ENCODE measurements at regions not wholly inside any gene's neighbourhood (a gene's known extent, or its start where the extent isn't known, plus 50 kb on each side); places are given as distances from the start of the nearest gene placed in this dataset.

DNA sequence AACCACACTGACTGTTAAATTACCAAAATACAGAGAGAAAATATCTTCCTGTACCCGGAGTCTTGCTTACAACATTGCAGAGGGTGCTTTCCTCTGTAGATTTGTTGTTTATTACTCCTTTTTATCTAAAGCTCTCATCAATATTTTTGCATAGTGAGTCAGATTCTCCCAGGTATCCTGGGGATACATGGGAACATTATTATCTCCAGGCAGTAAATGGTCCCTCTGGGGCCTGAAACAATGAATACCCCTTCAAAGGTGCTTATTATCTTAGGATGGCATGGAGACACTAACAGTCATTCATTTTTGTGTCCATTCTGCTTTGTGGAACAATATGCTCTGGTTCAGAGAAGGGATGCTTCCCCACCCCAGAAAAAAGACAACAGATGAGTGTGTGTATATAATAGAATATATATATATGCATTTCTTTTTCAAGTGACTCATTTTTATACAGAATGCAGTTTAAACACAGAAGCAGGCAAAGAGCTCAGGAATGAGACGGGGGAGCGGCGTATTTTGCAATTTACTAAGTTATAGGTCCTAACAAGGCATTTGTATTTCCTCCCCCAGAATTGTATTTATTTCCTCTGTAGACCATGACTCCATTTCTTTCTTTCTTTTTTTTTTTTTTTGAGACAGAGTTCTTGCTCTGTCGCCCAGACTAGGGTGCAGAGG, 424.8 kb upstream of the ZEB2 start:
- Histone ChIP-seq H2AK5ac (ENCODE audit: low read length, severe bottlenecking) (no peak overlapping the region), H3K4ac (ENCODE audit: low read depth in 1 of 2, low read length in 2 of 2) (no peak overlapping the region), H3K4me3 (ENCODE audit: insufficient read depth in 1 of 2, low read depth in 1 of 2, low read length in 2 of 2) (no peak overlapping the region), H2BK5ac (ENCODE audit: low read depth, low read length, poor library complexity, severe bottlenecking) (no peak overlapping the region), H4K8ac (ENCODE audit: low read length) (no peak overlapping the region), H3K14ac (ENCODE audit: low read length in 2 of 2) (no peak overlapping the region), H3K9ac (ENCODE audit: low read length) (peak overlapping the region; percentile 69), H2AFZ (ENCODE audit: low read depth, low read length) (no peak overlapping the region), H2BK15ac (ENCODE audit: low read depth, poor library complexity, severe bottlenecking) (no peak overlapping the region), H3K27ac (ENCODE audit: low read length, poor library complexity, severe bottlenecking) (no peak overlapping the region), H4K91ac (ENCODE audit: low read length) (no peak overlapping the region), H3K27me3 (ENCODE audit: control insufficient read depth in 1 of 2, insufficient read depth in 1 of 2, low read length in 2 of 2) (no peaks in the 10 kb centered on the region), H3K18ac (ENCODE audit: low read depth in 1 of 2, low read length in 2 of 2) (no peak overlapping the region), H3K36me3 (ENCODE audit: control insufficient read depth in 1 of 2, insufficient read depth in 2 of 2, low read depth in 1 of 2, low read length in 2 of 2) (no peaks in the 10 kb centered on the region), H3K79me1 (replicated peaks; ENCODE audit: low read length, poor library complexity, severe bottlenecking) (no peaks in the 10 kb centered on the region), H3K4me2 (ENCODE audit: low read length, poor library complexity, severe bottlenecking) (no peak overlapping the region), H2BK120ac (ENCODE audit: low read depth, low read length) (no peak overlapping the region), H2BK12ac (ENCODE audit: low read length in 2 of 2) (no peak overlapping the region), H3K23ac (ENCODE audit: low read length in 2 of 2) (no peak overlapping the region), H3K4me1 (ENCODE audit: control insufficient read depth, insufficient read depth, low read depth, low read length) (peaks cover 1% of the 10 kb centered on the region), H3K9me3 (ENCODE audit: control insufficient read depth, low read length) (no peaks in the 10 kb centered on the region)
- WGBS, result 98% methylated on average over 3 of the region's 5 CpGs
- DNase-seq, result peak; percentile 27

DNA sequence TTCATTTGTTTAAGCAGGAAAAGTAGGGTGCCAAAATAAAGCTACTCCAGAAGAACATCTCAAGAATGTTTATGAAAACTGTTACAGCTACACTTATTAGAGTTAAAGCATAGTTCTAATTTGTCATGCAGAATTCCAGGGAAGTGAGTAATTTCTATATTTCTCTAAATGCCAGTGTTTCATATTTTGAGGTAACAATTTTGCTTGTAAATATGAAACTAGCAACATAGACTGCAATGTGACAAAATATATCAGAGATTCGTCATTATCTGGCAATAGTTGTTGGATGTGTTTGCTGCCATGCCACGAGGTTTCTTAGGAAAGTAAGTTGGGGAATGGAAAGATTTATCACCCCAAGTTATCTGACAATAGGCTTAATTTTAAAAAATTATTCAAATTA, 424.1 kb upstream of the ZEB2 start:
- no peak overlapping the region for H2BK15ac ChIP-seq (ENCODE audit: low read depth, poor library complexity, severe bottlenecking)
- peaks cover 1% of the 10 kb centered on the region for H3K4me1 ChIP-seq (ENCODE audit: control insufficient read depth, insufficient read depth, low read depth, low read length)
- no peak overlapping the region for H4K8ac ChIP-seq (ENCODE audit: low read length)
- peak; percentile 16 for DNase-seq
- 75% methylated on average over 1 of the region's 2 CpGs for WGBS
- no peak overlapping the region for H2BK5ac ChIP-seq (ENCODE audit: low read depth, low read length, poor library complexity, severe bottlenecking)
- H2BK12ac ChIP-seq (ENCODE audit: low read length in 2 of 2), result no peak overlapping the region
- H3K27ac ChIP-seq (ENCODE audit: low read length, poor library complexity, severe bottlenecking), result no peak overlapping the region
- no peak overlapping the region for H3K18ac ChIP-seq (ENCODE audit: low read depth in 1 of 2, low read length in 2 of 2)
- no peak overlapping the region for H3K23ac ChIP-seq (ENCODE audit: low read length in 2 of 2)
- no peak overlapping the region for H2AK5ac ChIP-seq (ENCODE audit: low read length, severe bottlenecking)
- H3K36me3 ChIP-seq (ENCODE audit: control insufficient read depth in 1 of 2, insufficient read depth in 2 of 2, low read depth in 1 of 2, low read length in 2 of 2), result no peaks in the 10 kb centered on the region
- H3K4me2 ChIP-seq (ENCODE audit: low read length, poor library complexity, severe bottlenecking), result no peak overlapping the region
- H2BK120ac ChIP-seq (ENCODE audit: low read depth, low read length), result no peak overlapping the region
- no peak overlapping the region for H3K14ac ChIP-seq (ENCODE audit: low read length in 2 of 2)
- no peaks in the 10 kb centered on the region for H3K27me3 ChIP-seq (ENCODE audit: control insufficient read depth in 1 of 2, insufficient read depth in 1 of 2, low read length in 2 of 2)
- H3K9ac ChIP-seq (ENCODE audit: low read length), result peak overlapping the region; percentile 69
- peak overlapping the region in 1 of 2 experiments; percentile 23 for H3K4me3 ChIP-seq (ENCODE audit: insufficient read depth in 1 of 2, low read depth in 1 of 2, low read length in 2 of 2)
- H2AFZ ChIP-seq (ENCODE audit: low read depth, low read length), result no peak overlapping the region
- no peaks in the 10 kb centered on the region for H3K79me1 ChIP-seq (replicated peaks; ENCODE audit: low read length, poor library complexity, severe bottlenecking)
- H3K4ac ChIP-seq (ENCODE audit: low read depth in 1 of 2, low read length in 2 of 2), result no peak overlapping the region
- H3K9me3 ChIP-seq (ENCODE audit: control insufficient read depth, low read length), result no peaks in the 10 kb centered on the region
- H4K91ac ChIP-seq (ENCODE audit: low read length), result no peak overlapping the region

DNA sequence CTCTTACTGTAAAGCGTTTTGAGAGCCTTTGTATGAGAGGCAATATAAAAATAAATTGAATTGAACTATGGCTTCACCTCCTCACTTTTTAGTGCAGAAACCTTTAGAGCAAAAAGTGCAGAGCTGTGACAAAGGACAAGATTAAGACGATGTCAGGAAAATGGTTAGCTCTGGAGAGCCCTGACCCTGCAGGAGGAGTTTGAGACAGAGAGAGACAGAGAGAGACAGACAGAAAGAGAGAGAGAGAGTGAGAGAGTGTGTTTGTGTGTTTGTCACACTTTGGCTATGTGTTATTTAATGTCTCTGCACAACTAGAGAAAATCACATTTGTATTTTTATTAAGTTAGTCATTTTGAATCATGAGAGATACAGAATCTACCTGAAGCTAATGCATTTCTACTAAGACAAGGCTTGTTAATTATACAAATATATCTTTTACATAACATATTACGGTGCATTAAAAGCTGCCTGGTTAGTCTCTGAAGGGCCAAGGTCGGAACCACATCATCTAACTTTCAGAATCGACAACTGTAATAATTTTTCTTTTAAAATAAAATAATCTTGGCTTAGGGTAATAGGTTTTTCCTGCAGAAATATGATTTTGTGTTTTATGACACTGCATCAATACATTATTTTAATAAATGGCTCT, 423.5 kb upstream of the ZEB2 start:
- Histone ChIP-seq H3K36me3 (ENCODE audit: control insufficient read depth in 1 of 2, insufficient read depth in 2 of 2, low read depth in 1 of 2, low read length in 2 of 2) (no peaks in the 10 kb centered on the region), H2BK120ac (ENCODE audit: low read depth, low read length) (no peak overlapping the region), H3K18ac (ENCODE audit: low read depth in 1 of 2, low read length in 2 of 2) (peak overlapping the region; percentile 60 to 79), H3K14ac (ENCODE audit: low read length in 2 of 2) (no peak overlapping the region), H3K4me3 (ENCODE audit: insufficient read depth in 1 of 2, low read depth in 1 of 2, low read length in 2 of 2) (peak overlapping the region in 1 of 2 experiments; percentile 39), H3K23ac (ENCODE audit: low read length in 2 of 2) (no peak overlapping the region), H2BK15ac (ENCODE audit: low read depth, poor library complexity, severe bottlenecking) (no peak overlapping the region), H4K91ac (ENCODE audit: low read length) (no peak overlapping the region), H2BK12ac (ENCODE audit: low read length in 2 of 2) (peak overlapping the region in 1 of 2 experiments; percentile 89), H3K9ac (ENCODE audit: low read length) (peak overlapping the region; percentile 69), H2BK5ac (ENCODE audit: low read depth, low read length, poor library complexity, severe bottlenecking) (no peak overlapping the region), H3K27me3 (ENCODE audit: control insufficient read depth in 1 of 2, insufficient read depth in 1 of 2, low read length in 2 of 2) (no peaks in the 10 kb centered on the region), H3K4ac (ENCODE audit: low read depth in 1 of 2, low read length in 2 of 2) (peak overlapping the region in 1 of 2 experiments; percentile 88), H3K27ac (ENCODE audit: low read length, poor library complexity, severe bottlenecking) (no peak overlapping the region), H4K8ac (ENCODE audit: low read length) (no peak overlapping the region), H2AK5ac (ENCODE audit: low read length, severe bottlenecking) (no peak overlapping the region), H3K9me3 (ENCODE audit: control insufficient read depth, low read length) (no peaks in the 10 kb centered on the region), H3K79me1 (replicated peaks; ENCODE audit: low read length, poor library complexity, severe bottlenecking) (no peaks in the 10 kb centered on the region), H2AFZ (ENCODE audit: low read depth, low read length) (no peak overlapping the region), H3K4me2 (ENCODE audit: low read length, poor library complexity, severe bottlenecking) (no peak overlapping the region), H3K4me1 (ENCODE audit: control insufficient read depth, insufficient read depth, low read depth, low read length) (peaks cover 1% of the 10 kb centered on the region)
- DNase-seq, result peak; percentile 18
- 62% methylated on average over 2 of the region's 5 CpGs for WGBS

DNA sequence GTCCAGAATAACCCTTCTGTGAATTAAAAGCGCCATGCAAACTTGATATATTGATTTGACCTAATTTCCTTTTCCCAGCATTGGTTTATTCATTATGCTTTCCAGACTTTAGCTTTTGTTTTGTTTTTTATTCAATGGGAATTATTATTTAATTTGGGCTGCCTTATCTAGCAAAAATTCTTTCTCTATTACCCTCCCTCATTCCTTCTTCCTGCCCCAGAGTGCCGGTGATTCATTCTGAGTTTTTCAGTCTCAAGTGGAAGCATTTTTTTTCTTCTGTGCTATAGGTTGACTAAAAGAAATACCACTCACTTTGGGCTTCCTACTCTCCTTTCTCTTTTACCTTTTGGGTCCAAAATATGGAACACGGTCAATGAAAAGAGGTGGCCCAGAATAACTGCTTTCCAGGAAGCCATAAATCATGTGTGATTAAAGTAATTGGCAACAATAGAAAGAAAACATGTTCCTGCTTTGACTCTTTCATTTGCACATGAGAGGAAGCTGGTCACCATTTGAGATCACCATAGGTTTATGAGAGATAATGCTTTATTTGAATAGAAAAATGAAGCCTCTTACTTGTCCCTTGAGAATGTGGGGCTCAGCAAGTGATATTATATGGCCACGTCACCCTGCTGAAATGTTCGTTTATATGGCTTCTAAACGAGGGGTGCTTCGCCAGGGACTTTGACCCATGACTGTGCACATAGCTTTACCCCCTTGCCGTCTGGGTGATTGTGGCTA, 422.8 kb upstream of the ZEB2 start:
- peak overlapping the region; percentile 67 for H4K8ac ChIP-seq (ENCODE audit: low read length)
- WGBS, result 47% methylated on average over 8 of the region's 8 CpGs

More for the DNA sequence above, 422.8 kb upstream of the ZEB2 start:
- H3K36me3 ChIP-seq (ENCODE audit: control insufficient read depth in 1 of 2, insufficient read depth in 2 of 2, low read depth in 1 of 2, low read length in 2 of 2), result no peaks in the 10 kb centered on the region
- no peak overlapping the region for H4K91ac ChIP-seq (ENCODE audit: low read length)
- no peak overlapping the region for H2BK15ac ChIP-seq (ENCODE audit: low read depth, poor library complexity, severe bottlenecking)
- peak overlapping the region; percentile 69 for H3K9ac ChIP-seq (ENCODE audit: low read length)
- H3K27me3 ChIP-seq (ENCODE audit: control insufficient read depth in 1 of 2, insufficient read depth in 1 of 2, low read length in 2 of 2), result no peaks in the 10 kb centered on the region
- no peak overlapping the region for H3K4me2 ChIP-seq (ENCODE audit: low read length, poor library complexity, severe bottlenecking)
- H2BK120ac ChIP-seq (ENCODE audit: low read depth, low read length), result peak overlapping the region; percentile 75
- H3K4ac ChIP-seq (ENCODE audit: low read depth in 1 of 2, low read length in 2 of 2), result peak overlapping the region; percentile 17 to 64
- H3K23ac ChIP-seq (ENCODE audit: low read length in 2 of 2), result no peak overlapping the region
- H3K4me1 ChIP-seq (ENCODE audit: control insufficient read depth, insufficient read depth, low read depth, low read length), result peaks cover 3% of the 10 kb centered on the region
- no peak overlapping the region for H3K27ac ChIP-seq (ENCODE audit: low read length, poor library complexity, severe bottlenecking)
- no peak overlapping the region for H2AFZ ChIP-seq (ENCODE audit: low read depth, low read length)
- peak overlapping the region; percentile 37 for H2BK5ac ChIP-seq (ENCODE audit: low read depth, low read length, poor library complexity, severe bottlenecking)
- peak overlapping the region; percentile 84 for H2AK5ac ChIP-seq (ENCODE audit: low read length, severe bottlenecking)
- peak overlapping the region; percentile 72 to 95 for H2BK12ac ChIP-seq (ENCODE audit: low read length in 2 of 2)
- peak overlapping the region in 1 of 2 experiments; percentile 65 for H3K14ac ChIP-seq (ENCODE audit: low read length in 2 of 2)
- no peaks in the 10 kb centered on the region for H3K9me3 ChIP-seq (ENCODE audit: control insufficient read depth, low read length)
- peak overlapping the region in 1 of 2 experiments; percentile 79 for H3K18ac ChIP-seq (ENCODE audit: low read depth in 1 of 2, low read length in 2 of 2)
- H3K4me3 ChIP-seq (ENCODE audit: insufficient read depth in 1 of 2, low read depth in 1 of 2, low read length in 2 of 2), result peak overlapping the region in 1 of 2 experiments; percentile 39
- no peaks in the 10 kb centered on the region for H3K79me1 ChIP-seq (replicated peaks; ENCODE audit: low read length, poor library complexity, severe bottlenecking)
- DNase-seq, result peak; percentile 68
